DND-41 (cell line): ENCODE measurements at regions not wholly inside any gene's neighbourhood (a gene's known extent, or its start where the extent isn't known, plus 50 kb on each side); places are given as distances from the start of the nearest gene placed in this dataset.
"Not testable (repeated sequence)": the region's sequence is repeated elsewhere in the genome, so short reads cannot be mapped to it uniquely, and the experiment has no call there.

Source experiments
- CTCF ChIP-seq: IDR thresholded peaks from 2 replicates; pipeline ENCODE4 v1.5.1; 2012; ENCODE audit warnings: borderline replicate concordance, low read length, moderate library complexity, mild to moderate bottlenecking; ENCODE audit not compliant: poor library complexity, severe bottlenecking; ENCODE audit errors: extremely low read depth
- EZH2 ChIP-seq: IDR thresholded peaks from 3 replicates; pipeline ENCODE4 v1.6.1; 2012; ENCODE audit warnings: borderline replicate concordance, low read depth, mild to moderate bottlenecking, moderate library complexity, low read length, inconsistent platforms; ENCODE audit not compliant: severe bottlenecking

GRCh38 chrX:88173932-88174440, 573.0 kb upstream of the CPXCR1 start:
- TF ChIP-seq CTCF, EZH2: not testable (repeated sequence)
